Lung (tissue), 11 donors: ENCODE measurements at regions not wholly inside any gene's neighbourhood (a gene's known extent, or its start where the extent isn't known, plus 50 kb on each side); places are given as distances from the start of the nearest gene placed in this dataset.
A peak's percentile ranks its signal among the peaks of the same experiment; 100 is the strongest.

Source experiments
- ATAC-seq: fragments of 200-7000 bp; cut with Tn5 transposase; one replicate; pipeline ENCODE4 v1.9.1; 2020; ENCODE audit warnings: moderate number of reproducible peaks; ENCODE audit not compliant: insufficient read depth, low FRiP score
- DNase-seq, 3 donors: peaks; one replicate each; pipeline ENCODE4 v3.0.0-alpha.2; 2013 to 2017
- H3K27ac ChIP-seq, 2 donors: one replicate each; pipeline ENCODE4 v1.5.1; 2013; ENCODE audit warnings: mild to moderate bottlenecking in 2 of 2, moderate library complexity in 2 of 2, control low read depth in 1 of 2, inconsistent platforms in 1 of 2, low read depth in 1 of 2, low read length in 1 of 2
- H3K27me3 ChIP-seq, 3 donors: one replicate each; pipeline ENCODE4 v1.5.1; 2013; ENCODE audit warnings: low read length in 2 of 3; ENCODE audit not compliant: control insufficient read depth in 3 of 3, insufficient read depth in 3 of 3
- H3K36me3 ChIP-seq, 4 donors: one replicate each; pipeline ENCODE4 v1.5.1; 2013; ENCODE audit warnings: low read length in 4 of 4, mild to moderate bottlenecking in 1 of 4, moderate library complexity in 1 of 4; ENCODE audit not compliant: control insufficient read depth in 4 of 4, insufficient read depth in 4 of 4
- H3K4me1 ChIP-seq, 5 donors: one replicate each; pipeline ENCODE4 v1.5.1; 2013; ENCODE audit warnings: low read length in 5 of 5, mild to moderate bottlenecking in 2 of 5, moderate library complexity in 1 of 5; ENCODE audit not compliant: control insufficient read depth in 5 of 5, insufficient read depth in 5 of 5
- H3K4me3 ChIP-seq: one replicate; pipeline ENCODE4 v1.5.1; 2013; ENCODE audit warnings: mild to moderate bottlenecking, control low read depth, moderate library complexity
- H3K9ac ChIP-seq, 2 donors: one replicate each; pipeline ENCODE4 v1.5.1; 2013; ENCODE audit warnings: low read length in 2 of 2, control low read depth in 1 of 2; ENCODE audit not compliant: insufficient read depth in 1 of 2
- H3K9me3 ChIP-seq, 4 donors: one replicate each; pipeline ENCODE4 v1.5.1; 2013; ENCODE audit warnings: low read length in 3 of 4, mild to moderate bottlenecking in 1 of 4, moderate library complexity in 1 of 4; ENCODE audit not compliant: control insufficient read depth in 4 of 4, insufficient read depth in 3 of 4
- CTCF ChIP-seq: IDR thresholded peaks from 2 replicates; pipeline ENCODE4 v1.5.1; 2012; ENCODE audit warnings: mild to moderate bottlenecking; ENCODE audit errors: control extremely low read depth, extremely low read depth
- WGBS, 2 donors: extraction: QIAGEN DNeasy Blood & Tissue Kit; methylation state at CpG; one replicate each; pipeline ENCODE4 v1.1.7; 2013; 5-methylcytosine and 5-hydroxymethylcytosine counted together
- donor health status: control.
- donor health status: control.
- donor health status: Bipolar disorder and iron deficiency.
- donor health status: healthy.
- donor health status: DM: yes; HTN: yes; CAD: no.

- WGBS, 2 donors: 87 to 89% methylated on average over 2 of the region's 2 CpGs
Observed at GRCh38 chr3:174488527-174488926, 370.6 kb upstream of the NAALADL2 start.

GRCh38 chr3:174495311-174495710 lies 363.8 kb upstream of the NAALADL2 start:
- TF ChIP-seq CTCF: no peak
- ATAC-seq (no peak), DNase-seq (peak in 2 of 3 donors; percentile 26 to 27)
- 48 to 61% methylated on average over 4 of the region's 4 CpGs for WGBS, 2 donors
- Histone ChIP-seq H3K4me3 (no peak overlapping the region), H3K9me3 (no peaks in the 10 kb centered on the region), H3K4me1 (peaks cover 0 to 5% (median 0%) of the 10 kb centered on the region in 5 donors), H3K36me3 (no peaks in the 10 kb centered on the region), H3K9ac (no peak overlapping the region), H3K27me3 (no peaks in the 10 kb centered on the region), H3K27ac (no peak overlapping the region)

More at GRCh38 chr3:174488527-174488926, 370.6 kb upstream of the NAALADL2 start:
- Histone ChIP-seq H3K9me3 (peaks cover 0 to 7% (median 0%) of the 10 kb centered on the region in 4 donors), H3K9ac (no peak overlapping the region), H3K4me1 (no peaks in the 10 kb centered on the region), H3K27ac (no peak overlapping the region), H3K4me3 (no peak overlapping the region), H3K36me3 (no peaks in the 10 kb centered on the region), H3K27me3 (no peaks in the 10 kb centered on the region)
- DNase-seq (peak in 1 of 3 donors; percentile 55), ATAC-seq (no peak)
- TF ChIP-seq CTCF: no peak

- Histone ChIP-seq H3K27ac (no peak overlapping the region), H3K27me3 (no peaks in the 10 kb centered on the region), H3K4me3 (no peak overlapping the region), H3K9ac (no peak overlapping the region), H3K9me3 (no peaks in the 10 kb centered on the region), H3K36me3 (no peaks in the 10 kb centered on the region), H3K4me1 (peaks cover 0 to 5% (median 0%) of the 10 kb centered on the region in 5 donors)
- WGBS, 2 donors: 92 to 93% methylated on average over 1 of the region's 1 CpG
- ATAC-seq: no peak
- no peak for TF ChIP-seq CTCF
- DNase-seq: no peak
Observed at GRCh38 chr3:174495928-174496327, 363.2 kb upstream of the NAALADL2 start.

- TF ChIP-seq CTCF: no peak
- H3K27ac ChIP-seq: no peak overlapping the region
- no peak overlapping the region for H3K4me3 ChIP-seq
- H3K9me3 ChIP-seq: no peaks in the 10 kb centered on the region
- 32 to 40% methylated on average over 2 of the region's 2 CpGs for WGBS, 2 donors
- ATAC-seq: no peak
- DNase-seq: peak in 2 of 3 donors; percentile 28 to 49
- no peak overlapping the region for H3K9ac ChIP-seq
- H3K36me3 ChIP-seq: no peaks in the 10 kb centered on the region
- H3K4me1 ChIP-seq: peaks cover 0 to 5% (median 0%) of the 10 kb centered on the region in 5 donors
- H3K27me3 ChIP-seq: no peaks in the 10 kb centered on the region
Observed at GRCh38 chr3:174498638-174499037, 360.5 kb upstream of the NAALADL2 start.
